ENCODE measurements at regions not wholly inside any gene's neighbourhood (a gene's known extent, or its start where the extent isn't known, plus 50 kb on each side); places are given as distances from the start of the nearest gene placed in this dataset.
A peak's percentile ranks its signal among the peaks of the same experiment; 100 is the strongest.

DNA sequence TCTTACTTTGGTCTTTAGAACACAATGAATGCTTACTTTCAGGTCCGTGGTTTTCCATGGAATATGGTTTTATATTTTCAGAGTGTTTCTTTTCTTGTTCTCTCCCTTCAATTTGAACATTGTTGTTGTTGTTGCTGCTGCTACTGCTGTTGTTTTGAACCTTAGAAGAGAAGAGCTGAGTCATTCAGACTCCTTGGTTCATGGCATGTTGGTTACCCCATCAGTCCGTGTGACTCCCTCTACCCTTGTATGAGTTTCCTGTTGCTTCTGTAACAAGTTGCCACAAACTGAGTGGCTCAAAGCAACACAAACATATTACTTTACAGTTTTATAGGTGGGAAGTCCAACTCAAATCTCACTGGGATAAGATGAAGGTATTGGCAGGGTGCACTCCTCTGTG lies 511.0 kb downstream of the INSC start:
- no peaks in the 10 kb centered on the region for H3K36me3 ChIP-seq (replicated peaks in 1 of 2; ENCODE audit: control insufficient read depth in 1 of 2, insufficient read depth in 2 of 2, low read length in 2 of 2)
- no TSS peak for BruUV-seq (replicated peaks)
- no peak overlapping the region for H3K27ac ChIP-seq (ENCODE audit: extremely low read length, insufficient read depth, low read length)
- H3K4me3 ChIP-seq (replicated peaks in 1 of 3; ENCODE audit: insufficient read depth in 1 of 3, low read depth in 2 of 3, low read length in 3 of 3), result no peak overlapping the region
- in situ Hi-C loops (cut with HindIII; ENCODE audit: extremely low pct_ligation_motif_present, low pct_unique_long_range_greater_than_20kb), result no loop called here
- H3K4me2 ChIP-seq (ENCODE audit: low read depth, low read length), result no peak overlapping the region
- CTCF ChIA-PET (ENCODE audit: low intra/inter-chr PET ratio, low total read pairs), result no interaction called here
- H3K4me1 ChIP-seq (ENCODE audit: insufficient read depth, low read length), result no peaks in the 10 kb centered on the region
- WGBS (ENCODE audit: low lambda C conversion rate), result 0% methylated on average over 2 of the region's 2 CpGs
- H3K9ac ChIP-seq (ENCODE audit: insufficient read depth, low read depth, low read length), result no peak overlapping the region
- DNase-seq (ENCODE audit: low spot score) (no peak), FAIRE-seq (no peak), ATAC-seq (no peak)
- TF ChIP-seq ZNF12 (CRISPR knock-in tag; IDR thresholded peaks at IDR 0.05), result 0 out of 2 replicates have a peak, but pooled peaks have one; percentile 28
- no peak for TF ChIP-seq ZNF713 (CRISPR knock-in tag; IDR thresholded peaks at IDR 0.05)
- no peaks in the 10 kb centered on the region; a peak in 1 of 5 replicates for H3K27me3 ChIP-seq (ENCODE audit: control insufficient read depth in 1 of 2, insufficient read depth in 2 of 2, low read length in 2 of 2)
- intact Hi-C loops (cut with micrococcal nuclease; ENCODE audit: unreplicated experiment), result no loop called here
- H4K20me1 ChIP-seq (ENCODE audit: insufficient read depth, low read length), result no peaks in the 10 kb centered on the region
- POLR2A ChIA-PET, result no interaction called here
- H3K79me2 ChIP-seq (ENCODE audit: insufficient read depth, low read length), result no peaks in the 10 kb centered on the region
- H3K9me3 ChIP-seq (ENCODE audit: low read length), result no peaks in the 10 kb centered on the region
- H2AFZ ChIP-seq (ENCODE audit: low read length), result no peak overlapping the region

GRCh38 chr11:15627560-15627959 lies 512.8 kb downstream of the INSC start:
- intact Hi-C loops (cut with micrococcal nuclease; ENCODE audit: unreplicated experiment) (no loop called here), in situ Hi-C loops (cut with HindIII; ENCODE audit: extremely low pct_ligation_motif_present, low pct_unique_long_range_greater_than_20kb) (no loop called here)
- H3K4me2 ChIP-seq (ENCODE audit: low read depth, low read length), result no peak overlapping the region
- no peak overlapping the region for H2AFZ ChIP-seq (ENCODE audit: low read length)
- no peaks in the 10 kb centered on the region for H3K9me3 ChIP-seq (ENCODE audit: low read length)
- no TSS peak for BruUV-seq (replicated peaks)
- H3K4me3 ChIP-seq (replicated peaks in 1 of 3; ENCODE audit: insufficient read depth in 1 of 3, low read depth in 2 of 3, low read length in 3 of 3), result no peak overlapping the region
- H3K27ac ChIP-seq (ENCODE audit: extremely low read length, insufficient read depth, low read length), result no peak overlapping the region
- no peak for DNase-seq (ENCODE audit: low spot score)
- no peaks in the 10 kb centered on the region for H3K4me1 ChIP-seq (ENCODE audit: insufficient read depth, low read length)
- CTCF ChIA-PET (ENCODE audit: low intra/inter-chr PET ratio, low total read pairs), result no interaction called here
- ATAC-seq, result no peak
- no peaks in the 10 kb centered on the region for H3K27me3 ChIP-seq (ENCODE audit: control insufficient read depth in 1 of 2, insufficient read depth in 2 of 2, low read length in 2 of 2)
- H4K20me1 ChIP-seq (ENCODE audit: insufficient read depth, low read length), result no peaks in the 10 kb centered on the region
- POLR2A ChIA-PET, result no interaction called here
- no peaks in the 10 kb centered on the region for H3K36me3 ChIP-seq (replicated peaks in 1 of 2; ENCODE audit: control insufficient read depth in 1 of 2, insufficient read depth in 2 of 2, low read length in 2 of 2)
- H3K79me2 ChIP-seq (ENCODE audit: insufficient read depth, low read length), result no peaks in the 10 kb centered on the region
- H3K9ac ChIP-seq (ENCODE audit: insufficient read depth, low read depth, low read length), result no peak overlapping the region
- FAIRE-seq, result no peak
- TF ChIP-seq ZNF326 (CRISPR knock-in tag; IDR thresholded peaks at IDR 0.05; ENCODE audit: borderline replicate concordance), result no peak
- no peak for TF ChIP-seq SRF (IDR thresholded peaks at IDR 0.05; ENCODE audit: low read depth, low read length)
- no peak for TF ChIP-seq ZNF18 (CRISPR knock-in tag; IDR thresholded peaks at IDR 0.05; ENCODE audit: insufficient replicate concordance)
- no peak for TF ChIP-seq ZMYM2 (CRISPR knock-in tag; IDR thresholded peaks at IDR 0.05)
- TF ChIP-seq POLR2AphosphoS5 (IDR thresholded peaks at IDR 0.05; ENCODE audit: low read depth, low read length), result no peak
- no peak for TF ChIP-seq ZNF616 (CRISPR knock-in tag; IDR thresholded peaks at IDR 0.05; ENCODE audit: low read depth)
- no peak for TF ChIP-seq ZNF136 (CRISPR knock-in tag; IDR thresholded peaks at IDR 0.05; ENCODE audit: low read depth)
- TF ChIP-seq ZBTB46 (CRISPR knock-in tag; IDR thresholded peaks at IDR 0.05; ENCODE audit: borderline replicate concordance), result no peak
- TF ChIP-seq XRCC5 (optimal IDR thresholded peaks at IDR 0.05; ENCODE audit: low read length), result no peak
- no peak for TF ChIP-seq HBP1 (CRISPR knock-in tag; IDR thresholded peaks at IDR 0.05; ENCODE audit: low read depth)
- no peak for TF ChIP-seq ZNF563 (CRISPR knock-in tag; IDR thresholded peaks at IDR 0.05)
